ENCODE measurements at regions not wholly inside any gene's neighbourhood (a gene's known extent, or its start where the extent isn't known, plus 50 kb on each side); places are given as distances from the start of the nearest gene placed in this dataset.

DNA sequence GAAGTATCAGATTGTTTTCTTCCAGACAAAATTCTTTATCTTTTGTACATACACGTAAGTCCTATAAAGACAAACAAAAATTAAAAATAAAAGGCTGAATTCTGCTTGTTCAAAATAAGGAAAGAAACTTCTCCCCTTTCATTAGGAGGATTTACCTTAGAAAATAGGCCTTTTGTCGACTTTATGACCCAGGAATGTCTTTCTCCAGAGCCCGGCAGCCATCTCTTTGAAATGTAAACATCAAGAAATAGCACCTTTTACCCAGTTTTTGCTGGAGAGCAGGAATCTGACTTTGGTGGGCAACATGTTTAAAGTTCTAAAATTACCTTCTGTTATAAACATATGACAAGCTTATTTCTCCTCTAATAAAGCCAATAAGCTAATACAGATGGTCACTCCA, 373.0 kb upstream of the FTMT start:
- Histone ChIP-seq H3K4me3 (replicated peaks in 1 of 3; ENCODE audit: insufficient read depth in 1 of 3, low read depth in 2 of 3, low read length in 3 of 3) (no peak overlapping the region), H3K27me3 (ENCODE audit: control insufficient read depth in 1 of 2, insufficient read depth in 2 of 2, low read length in 2 of 2) (no peaks in the 10 kb centered on the region), H3K4me1 (ENCODE audit: insufficient read depth, low read length) (no peaks in the 10 kb centered on the region), H3K9me3 (ENCODE audit: low read length) (no peaks in the 10 kb centered on the region), H3K36me3 (replicated peaks in 1 of 2; ENCODE audit: control insufficient read depth in 1 of 2, insufficient read depth in 2 of 2, low read length in 2 of 2) (no peaks in the 10 kb centered on the region), H3K4me2 (ENCODE audit: low read depth, low read length) (no peak overlapping the region), H3K79me2 (ENCODE audit: insufficient read depth, low read length) (no peaks in the 10 kb centered on the region), H4K20me1 (ENCODE audit: insufficient read depth, low read length) (no peaks in the 10 kb centered on the region), H2AFZ (ENCODE audit: low read length) (no peak overlapping the region), H3K27ac (ENCODE audit: extremely low read length, insufficient read depth, low read length) (no peak overlapping the region), H3K9ac (ENCODE audit: insufficient read depth, low read depth, low read length) (no peak overlapping the region)
- ATAC-seq: no peak
- intact Hi-C loops (cut with micrococcal nuclease; ENCODE audit: unreplicated experiment): no loop called here
- no peak for FAIRE-seq
- ChIA-PET POLR2A (no interaction called here), CTCF (ENCODE audit: low intra/inter-chr PET ratio, low total read pairs) (no interaction called here)
- no TSS peak for BruUV-seq (replicated peaks)
- WGBS (ENCODE audit: low lambda C conversion rate): under 1% methylated on average over 3 of the region's 3 CpGs
- TF ChIP-seq RCOR2 (CRISPR knock-in tag; IDR thresholded peaks at IDR 0.05) (no peak), PITX1 (CRISPR knock-in tag; IDR thresholded peaks at IDR 0.05) (no peak), NR3C1 (CRISPR knock-in tag; IDR thresholded peaks at IDR 0.05) (no peak), MBD4 (IDR thresholded peaks at IDR 0.05; ENCODE audit: borderline replicate concordance, low read length) (no peak), ZNF44 (CRISPR knock-in tag; IDR thresholded peaks at IDR 0.05) (no peak), HNRNPH1 (optimal IDR thresholded peaks at IDR 0.05; ENCODE audit: low read depth, low read length) (no peak), HNRNPUL1 (IDR thresholded peaks at IDR 0.05; ENCODE audit: low read depth, low read length) (no peak), SRSF4 (IDR thresholded peaks at IDR 0.05; ENCODE audit: low read depth, low read length, poor library complexity, severe bottlenecking) (no peak), ZNF367 (CRISPR knock-in tag; IDR thresholded peaks at IDR 0.05; ENCODE audit: borderline replicate concordance) (no peak), U2AF2 (IDR thresholded peaks at IDR 0.05; ENCODE audit: low read depth, low read length) (no peak), POGZ (CRISPR knock-in tag; IDR thresholded peaks at IDR 0.05) (no peak), MAFF (IDR thresholded peaks at IDR 0.05; ENCODE audit: low read depth, low read length) (no peak), THYN1 (CRISPR knock-in tag; IDR thresholded peaks at IDR 0.05; ENCODE audit: borderline replicate concordance, low read depth) (no peak), ZNF292 (CRISPR knock-in tag; IDR thresholded peaks at IDR 0.05; ENCODE audit: borderline replicate concordance, low read depth) (no peak), TARDBP (CRISPR knock-in tag; IDR thresholded peaks at IDR 0.05) (no peak), MIER2 (CRISPR knock-in tag; IDR thresholded peaks at IDR 0.05) (no peak)
- TF ChIP-seq, protein P1, sequence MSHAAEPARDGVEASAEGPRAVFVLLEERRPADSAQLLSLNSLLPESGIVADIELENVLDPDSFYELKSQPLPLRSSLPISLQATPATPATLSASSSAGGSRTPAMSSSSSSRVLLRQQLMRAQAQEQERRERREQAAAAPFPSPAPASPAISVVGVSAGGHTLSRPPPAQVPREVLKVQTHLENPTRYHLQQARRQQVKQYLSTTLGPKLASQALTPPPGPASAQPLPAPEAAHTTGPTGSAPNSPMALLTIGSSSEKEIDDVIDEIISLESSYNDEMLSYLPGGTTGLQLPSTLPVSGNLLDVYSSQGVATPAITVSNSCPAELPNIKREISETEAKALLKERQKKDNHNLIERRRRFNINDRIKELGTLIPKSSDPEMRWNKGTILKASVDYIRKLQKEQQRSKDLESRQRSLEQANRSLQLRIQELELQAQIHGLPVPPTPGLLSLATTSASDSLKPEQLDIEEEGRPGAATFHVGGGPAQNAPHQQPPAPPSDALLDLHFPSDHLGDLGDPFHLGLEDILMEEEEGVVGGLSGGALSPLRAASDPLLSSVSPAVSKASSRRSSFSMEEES (CRISPR knock-in tag; IDR thresholded peaks at IDR 0.05): no peak
- TF ChIP-seq, protein P2, sequence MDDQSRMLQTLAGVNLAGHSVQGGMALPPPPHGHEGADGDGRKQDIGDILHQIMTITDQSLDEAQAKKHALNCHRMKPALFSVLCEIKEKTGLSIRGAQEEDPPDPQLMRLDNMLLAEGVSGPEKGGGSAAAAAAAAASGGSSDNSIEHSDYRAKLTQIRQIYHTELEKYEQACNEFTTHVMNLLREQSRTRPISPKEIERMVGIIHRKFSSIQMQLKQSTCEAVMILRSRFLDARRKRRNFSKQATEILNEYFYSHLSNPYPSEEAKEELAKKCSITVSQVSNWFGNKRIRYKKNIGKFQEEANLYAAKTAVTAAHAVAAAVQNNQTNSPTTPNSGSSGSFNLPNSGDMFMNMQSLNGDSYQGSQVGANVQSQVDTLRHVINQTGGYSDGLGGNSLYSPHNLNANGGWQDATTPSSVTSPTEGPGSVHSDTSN (CRISPR knock-in tag; IDR thresholded peaks at IDR 0.05; ENCODE audit: borderline replicate concordance): no peak
- in situ Hi-C loops (cut with HindIII; ENCODE audit: extremely low pct_ligation_motif_present, low pct_unique_long_range_greater_than_20kb): no loop called here
- DNase-seq (ENCODE audit: low spot score): no peak
